Upper lobe of left lung (tissue), 4 donors: ENCODE measurements at regions not wholly inside any gene's neighbourhood (a gene's known extent, or its start where the extent isn't known, plus 50 kb on each side); places are given as distances from the start of the nearest gene placed in this dataset.

ENCODE experiments used
- CTCF ChIP-seq, 6 experiments: fragments of 450-650 bp in 4 of 6; fragments of 200-600 bp in 2 of 6; sonication (generic) in 2 of 6; IDR thresholded peaks; one replicate each; pipeline ENCODE4 v1.5.1; 2016 to 2019; ENCODE audit warnings: antibody characterized with exemption in 6 of 6
- EP300 ChIP-seq, 4 donors: sonication (generic); formaldehyde crosslinking; IDR thresholded peaks; one replicate each; pipeline ENCODE4 v1.5.1; 2017; ENCODE audit warnings: antibody characterized with exemption in 4 of 4, control low read depth in 2 of 4
- POLR2AphosphoS5 ChIP-seq, 2 donors: sonication (generic); formaldehyde crosslinking; IDR thresholded peaks; one replicate each; pipeline ENCODE4 v1.5.1; 2017; ENCODE audit warnings: antibody characterized with exemption in 2 of 2

- no peak for TF ChIP-seq POLR2AphosphoS5 (IDR thresholded peaks at IDR 0.05)
- TF ChIP-seq CTCF (IDR thresholded peaks at IDR 0.05) = no peak
- no peak for TF ChIP-seq EP300 (IDR thresholded peaks at IDR 0.05)
These were observed 594.7 kb downstream of the SOX5 start for GRCh38 chr12:23354800-23355199.
